OCI-LY7 (cell line): ENCODE measurements at regions not wholly inside any gene's neighbourhood (a gene's known extent, or its start where the extent isn't known, plus 50 kb on each side); places are given as distances from the start of the nearest gene placed in this dataset.

Experiments
- BruUV-seq: library from RNA; stranded (reverse); fragments of 400-500 nt; replicated peaks from 2 replicates; lab custom pipeline; 2021; lab: Mats Ljungman, UMichigan
- CTCF ChIA-PET: fragments of 300-600 bp; sonication (Branson Sonifier 250); formaldehyde crosslinking; loops from one replicate; lab custom pipeline; 2022; ENCODE audit warnings: antibody characterized with exemption; ENCODE audit not compliant: unreplicated experiment; lab: Charles Lee
- POLR2A ChIA-PET: fragments of 300-600 bp; sonication (Branson Sonifier 250); formaldehyde crosslinking; loops from one replicate; lab custom pipeline; 2022; ENCODE audit warnings: antibody characterized with exemption; lab: Charles Lee
- DNase-seq: peaks from one replicate; pipeline ENCODE4 v3.0.0-alpha.2; 2015; ENCODE audit warnings: low spot score
- H2AFZ ChIP-seq: fragments of 200-600 bp; sonication (generic), shearing (Covaris generic); 2 replicates; pipeline ENCODE4 v1.6.1; 2014; ENCODE audit warnings: mild to moderate bottlenecking, antibody characterized with exemption, low read length, moderate library complexity
- H3K27ac ChIP-seq: fragments of 200-600 bp; sonication (generic); 2 replicates; pipeline ENCODE4 v1.5.1; 2014; ENCODE audit warnings: mixed run types, low read depth, mild to moderate bottlenecking, moderate library complexity, low read length, inconsistent platforms; ENCODE audit not compliant: poor library complexity, severe bottlenecking
- H3K36me3 ChIP-seq: fragments of 200-600 bp; sonication (generic); 2 replicates; pipeline ENCODE4 v1.6.1; 2014; ENCODE audit warnings: mild to moderate bottlenecking, antibody characterized with exemption, low read length, moderate library complexity, mixed read lengths; ENCODE audit not compliant: insufficient read depth
- H3K4me1 ChIP-seq: fragments of 200-600 bp; sonication (generic); 2 replicates; pipeline ENCODE4 v1.5.1; 2014; ENCODE audit warnings: mild to moderate bottlenecking, low read length; ENCODE audit not compliant: insufficient read depth, poor library complexity, severe bottlenecking
- H3K4me2 ChIP-seq: fragments of 200-600 bp; sonication (generic); 2 replicates; pipeline ENCODE4 v1.6.1; 2014; ENCODE audit warnings: mild to moderate bottlenecking, low read length
- H3K4me3 ChIP-seq: fragments of 200-600 bp; sonication (generic); 2 replicates; pipeline ENCODE4 v1.5.1; 2014; ENCODE audit warnings: mild to moderate bottlenecking, low read depth, low read length; ENCODE audit not compliant: poor library complexity, severe bottlenecking
- H3K79me2 ChIP-seq: fragments of 200-600 bp; sonication (generic); 2 replicates; pipeline ENCODE4 v1.6.1; 2016; ENCODE audit warnings: low read depth, mild to moderate bottlenecking, low read length, moderate library complexity, mixed read lengths; ENCODE audit not compliant: insufficient read depth
- H3K9me2 ChIP-seq: fragments of 200-600 bp; sonication (generic); 2 replicates; pipeline ENCODE4 v1.6.1; 2016; ENCODE audit warnings: mild to moderate bottlenecking, low read length, mixed read lengths; ENCODE audit not compliant: insufficient read depth
- H3K9me3 ChIP-seq: fragments of 200-600 bp; sonication (generic); 2 replicates; pipeline ENCODE4 v1.6.1; 2014; ENCODE audit warnings: mild to moderate bottlenecking, mixed run types, low read length, mixed read lengths
- H4K20me1 ChIP-seq: fragments of 200-600 bp; sonication (generic); 2 replicates; pipeline ENCODE4 v1.6.1; 2014; ENCODE audit warnings: mild to moderate bottlenecking, antibody characterized with exemption, low read length, moderate library complexity, mixed read lengths; ENCODE audit not compliant: insufficient read depth
- EZH2phosphoT487 ChIP-seq: fragments of 200-600 bp; sonication (generic); IDR thresholded peaks from 2 replicates; pipeline ENCODE4 v1.6.1; 2018; ENCODE audit warnings: low read depth, borderline replicate concordance, mild to moderate bottlenecking, mixed run types, antibody characterized with exemption, low read length, moderate library complexity, mixed read lengths
- intact Hi-C: fragments of 100-400 bp; cut with micrococcal nuclease; formaldehyde crosslinking; loops from one replicate; pipeline ENCODE4 v1.10.0; 2022; ENCODE audit not compliant: unreplicated experiment
- TF ChIP-seq, protein P1 (sequence below): fragments of 200-600 bp; sonication (generic); conservative IDR thresholded peaks from 2 replicates; pipeline ENCODE4 v1.5.1; 2014; ENCODE audit warnings: mild to moderate bottlenecking, antibody characterized with exemption, low read length, moderate library complexity, mixed read lengths

DNA sequence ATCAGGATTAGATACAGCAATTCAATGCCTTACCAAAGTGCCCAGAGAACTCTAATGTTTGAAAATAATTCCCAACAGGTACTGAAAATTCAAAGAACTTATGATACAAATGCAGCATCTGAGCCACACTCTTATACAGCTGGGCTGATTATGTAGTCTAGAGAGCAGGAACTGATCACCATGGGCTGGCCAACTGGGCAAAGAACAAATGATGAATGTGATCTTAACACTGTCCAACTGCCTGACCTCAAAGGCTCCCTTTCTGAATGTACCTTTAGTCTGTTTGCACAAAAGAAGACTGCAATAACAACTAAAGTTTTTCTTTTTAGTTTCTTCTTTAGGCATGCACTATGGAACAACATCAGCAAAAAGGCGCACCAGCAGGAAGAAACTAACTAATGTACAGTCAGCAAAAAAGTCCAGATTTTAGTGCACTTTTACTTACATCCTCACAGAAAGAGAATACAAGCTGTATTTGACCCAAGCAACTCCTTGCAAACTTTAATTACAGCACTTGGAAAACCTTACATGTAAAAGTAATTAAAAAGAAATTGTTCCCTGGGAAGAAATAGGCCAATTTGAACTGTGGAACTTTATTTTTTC lies 1095.1 kb downstream of the IGSF11 start:
- H3K4me1 ChIP-seq = peaks cover 13% of the 10 kb centered on the region
- H3K9me3 ChIP-seq = no peaks in the 10 kb centered on the region
- no peak overlapping the region for H2AFZ ChIP-seq
- no peak overlapping the region for H3K27ac ChIP-seq
- BruUV-seq = no TSS peak
- intact Hi-C loops = no loop called here
- no peak overlapping the region for H3K4me3 ChIP-seq
- no peaks in the 10 kb centered on the region for H3K79me2 ChIP-seq
- H3K4me2 ChIP-seq = no peak overlapping the region
- ChIA-PET POLR2A (no interaction called here), CTCF (no interaction called here)
- no peak for TF ChIP-seq EZH2phosphoT487
- TF ChIP-seq, protein P1, sequence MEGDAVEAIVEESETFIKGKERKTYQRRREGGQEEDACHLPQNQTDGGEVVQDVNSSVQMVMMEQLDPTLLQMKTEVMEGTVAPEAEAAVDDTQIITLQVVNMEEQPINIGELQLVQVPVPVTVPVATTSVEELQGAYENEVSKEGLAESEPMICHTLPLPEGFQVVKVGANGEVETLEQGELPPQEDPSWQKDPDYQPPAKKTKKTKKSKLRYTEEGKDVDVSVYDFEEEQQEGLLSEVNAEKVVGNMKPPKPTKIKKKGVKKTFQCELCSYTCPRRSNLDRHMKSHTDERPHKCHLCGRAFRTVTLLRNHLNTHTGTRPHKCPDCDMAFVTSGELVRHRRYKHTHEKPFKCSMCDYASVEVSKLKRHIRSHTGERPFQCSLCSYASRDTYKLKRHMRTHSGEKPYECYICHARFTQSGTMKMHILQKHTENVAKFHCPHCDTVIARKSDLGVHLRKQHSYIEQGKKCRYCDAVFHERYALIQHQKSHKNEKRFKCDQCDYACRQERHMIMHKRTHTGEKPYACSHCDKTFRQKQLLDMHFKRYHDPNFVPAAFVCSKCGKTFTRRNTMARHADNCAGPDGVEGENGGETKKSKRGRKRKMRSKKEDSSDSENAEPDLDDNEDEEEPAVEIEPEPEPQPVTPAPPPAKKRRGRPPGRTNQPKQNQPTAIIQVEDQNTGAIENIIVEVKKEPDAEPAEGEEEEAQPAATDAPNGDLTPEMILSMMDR = no peak
- H3K9me2 ChIP-seq = no peaks in the 10 kb centered on the region
- H4K20me1 ChIP-seq = no peaks in the 10 kb centered on the region
- DNase-seq = no peak
- no peaks in the 10 kb centered on the region for H3K36me3 ChIP-seq

DNA sequence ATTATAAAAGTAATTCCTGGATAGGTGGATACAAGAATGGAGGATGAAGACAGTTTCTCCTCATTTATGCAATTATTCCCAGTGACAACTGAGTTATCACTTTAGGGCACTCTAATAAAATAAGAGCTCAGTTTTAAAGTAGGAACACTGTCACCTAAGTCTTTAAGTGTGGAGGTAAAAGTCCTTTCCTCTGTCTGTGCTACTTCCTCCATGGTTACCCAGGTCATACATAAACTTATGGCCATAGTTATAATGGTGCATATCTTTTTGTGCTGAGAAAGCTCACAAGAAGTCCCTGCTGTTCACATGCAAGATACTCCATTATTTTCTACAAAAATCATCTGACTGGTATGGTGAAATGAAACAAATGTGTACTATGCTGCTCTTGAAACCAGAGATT lies 1093.6 kb downstream of the IGSF11 start:
- H3K4me2 ChIP-seq = no peak overlapping the region; the same call in 1 of the 2 replicates
- H3K27ac ChIP-seq = no peak overlapping the region
- no peaks in the 10 kb centered on the region for H3K9me3 ChIP-seq
- H3K4me1 ChIP-seq = peaks cover 13% of the 10 kb centered on the region
- intact Hi-C loops = no loop called here
- H3K36me3 ChIP-seq = no peaks in the 10 kb centered on the region
- ChIA-PET CTCF (no interaction called here), POLR2A (interaction anchor here (0.7 to 1.5 kb wide), 5 partner anchors 8 to 38 kb away, joined by 3 to 5 read pairs (median 4); no protein-coding TSS in a partner anchor)
- TF ChIP-seq, protein P1 = no peak
- TF ChIP-seq EZH2phosphoT487 = no peak
- no peak for DNase-seq
- BruUV-seq = no TSS peak
- H3K9me2 ChIP-seq = no peaks in the 10 kb centered on the region
- H3K4me3 ChIP-seq = no peak overlapping the region
- H3K79me2 ChIP-seq = no peaks in the 10 kb centered on the region
- H4K20me1 ChIP-seq = no peaks in the 10 kb centered on the region
- H2AFZ ChIP-seq = no peak overlapping the region

DNA sequence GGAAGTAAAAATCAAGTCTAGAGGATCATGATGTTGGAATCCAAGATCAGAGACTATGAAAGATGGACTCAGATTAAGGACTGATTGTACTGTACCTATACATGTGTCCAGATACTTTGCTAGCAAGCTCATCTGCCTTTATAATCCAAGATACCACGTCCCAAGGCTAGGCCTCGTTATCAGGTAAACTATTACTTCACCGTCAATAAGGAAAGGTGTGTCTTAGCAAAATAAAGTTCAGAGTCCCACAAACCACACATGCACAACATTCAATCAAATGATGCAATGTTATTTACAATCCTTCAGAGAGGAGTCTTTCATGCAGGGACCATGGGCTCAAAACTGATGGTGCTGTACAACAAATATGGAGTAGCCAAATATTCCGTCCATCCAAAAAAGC lies 1092.9 kb downstream of the IGSF11 start:
- Histone ChIP-seq H2AFZ (peak overlapping the region; percentile 10; the same call in 1 of the 2 replicates), H3K27ac (no peak overlapping the region), H3K79me2 (no peaks in the 10 kb centered on the region), H3K4me3 (no peak overlapping the region), H3K9me3 (no peaks in the 10 kb centered on the region), H3K36me3 (no peaks in the 10 kb centered on the region), H4K20me1 (no peaks in the 10 kb centered on the region), H3K9me2 (no peaks in the 10 kb centered on the region), H3K4me1 (peaks cover 13% of the 10 kb centered on the region), H3K4me2 (peak overlapping the region; percentile 21; the same call in 1 of the 2 replicates)
- BruUV-seq = no TSS peak
- no peak for DNase-seq
- ChIA-PET POLR2A (interaction anchor here (0.7 to 1.5 kb wide), 6 partner anchors 8 to 49 kb away, joined by 3 to 5 read pairs (median 4); no protein-coding TSS in a partner anchor), CTCF (no interaction called here)
- intact Hi-C loops = no loop called here
- TF ChIP-seq EZH2phosphoT487 = no peak
- TF ChIP-seq, protein P1 = no peak
